OCI-LY7 (cell line): ENCODE measurements at regions not wholly inside any gene's neighbourhood (a gene's known extent, or its start where the extent isn't known, plus 50 kb on each side); places are given as distances from the start of the nearest gene placed in this dataset.

ENCODE experiments used
- BruUV-seq: library from RNA; stranded (reverse); fragments of 400-500 nt; replicated peaks from 2 replicates; lab custom pipeline; 2021; lab: Mats Ljungman, UMichigan
- CTCF ChIA-PET: fragments of 300-600 bp; sonication (Branson Sonifier 250); formaldehyde crosslinking; loops from one replicate; lab custom pipeline; 2022; ENCODE audit warnings: antibody characterized with exemption; ENCODE audit not compliant: unreplicated experiment; lab: Charles Lee
- POLR2A ChIA-PET: fragments of 300-600 bp; sonication (Branson Sonifier 250); formaldehyde crosslinking; loops from one replicate; lab custom pipeline; 2022; ENCODE audit warnings: antibody characterized with exemption; lab: Charles Lee
- DNase-seq: peaks from one replicate; pipeline ENCODE4 v3.0.0-alpha.2; 2015; ENCODE audit warnings: low spot score
- H2AFZ ChIP-seq: fragments of 200-600 bp; sonication (generic), shearing (Covaris generic); 2 replicates; pipeline ENCODE4 v1.6.1; 2014; ENCODE audit warnings: mild to moderate bottlenecking, antibody characterized with exemption, low read length, moderate library complexity
- H3K27ac ChIP-seq: fragments of 200-600 bp; sonication (generic); 2 replicates; pipeline ENCODE4 v1.5.1; 2014; ENCODE audit warnings: mixed run types, low read depth, mild to moderate bottlenecking, moderate library complexity, low read length, inconsistent platforms; ENCODE audit not compliant: poor library complexity, severe bottlenecking
- H3K36me3 ChIP-seq: fragments of 200-600 bp; sonication (generic); 2 replicates; pipeline ENCODE4 v1.6.1; 2014; ENCODE audit warnings: mild to moderate bottlenecking, antibody characterized with exemption, low read length, moderate library complexity, mixed read lengths; ENCODE audit not compliant: insufficient read depth
- H3K4me1 ChIP-seq: fragments of 200-600 bp; sonication (generic); 2 replicates; pipeline ENCODE4 v1.5.1; 2014; ENCODE audit warnings: mild to moderate bottlenecking, low read length; ENCODE audit not compliant: insufficient read depth, poor library complexity, severe bottlenecking
- H3K4me2 ChIP-seq: fragments of 200-600 bp; sonication (generic); 2 replicates; pipeline ENCODE4 v1.6.1; 2014; ENCODE audit warnings: mild to moderate bottlenecking, low read length
- H3K4me3 ChIP-seq: fragments of 200-600 bp; sonication (generic); 2 replicates; pipeline ENCODE4 v1.5.1; 2014; ENCODE audit warnings: mild to moderate bottlenecking, low read depth, low read length; ENCODE audit not compliant: poor library complexity, severe bottlenecking
- H3K79me2 ChIP-seq: fragments of 200-600 bp; sonication (generic); 2 replicates; pipeline ENCODE4 v1.6.1; 2016; ENCODE audit warnings: low read depth, mild to moderate bottlenecking, low read length, moderate library complexity, mixed read lengths; ENCODE audit not compliant: insufficient read depth
- H3K9me2 ChIP-seq: fragments of 200-600 bp; sonication (generic); 2 replicates; pipeline ENCODE4 v1.6.1; 2016; ENCODE audit warnings: mild to moderate bottlenecking, low read length, mixed read lengths; ENCODE audit not compliant: insufficient read depth
- H3K9me3 ChIP-seq: fragments of 200-600 bp; sonication (generic); 2 replicates; pipeline ENCODE4 v1.6.1; 2014; ENCODE audit warnings: mild to moderate bottlenecking, mixed run types, low read length, mixed read lengths
- H4K20me1 ChIP-seq: fragments of 200-600 bp; sonication (generic); 2 replicates; pipeline ENCODE4 v1.6.1; 2014; ENCODE audit warnings: mild to moderate bottlenecking, antibody characterized with exemption, low read length, moderate library complexity, mixed read lengths; ENCODE audit not compliant: insufficient read depth
- CTCF ChIP-seq: fragments of 200-600 bp; sonication (generic); conservative IDR thresholded peaks from 2 replicates; pipeline ENCODE4 v1.5.1; 2014; ENCODE audit warnings: mild to moderate bottlenecking, antibody characterized with exemption, low read length, moderate library complexity, mixed read lengths
- EZH2phosphoT487 ChIP-seq: fragments of 200-600 bp; sonication (generic); IDR thresholded peaks from 2 replicates; pipeline ENCODE4 v1.6.1; 2018; ENCODE audit warnings: low read depth, borderline replicate concordance, mild to moderate bottlenecking, mixed run types, antibody characterized with exemption, low read length, moderate library complexity, mixed read lengths
- intact Hi-C: fragments of 100-400 bp; cut with micrococcal nuclease; formaldehyde crosslinking; loops from one replicate; pipeline ENCODE4 v1.10.0; 2022; ENCODE audit not compliant: unreplicated experiment

GRCh38 chr1:98467586-98467985 is 193.9 kb upstream of the SNX7 start:
- H3K4me2 ChIP-seq, result no peak overlapping the region
- CTCF ChIA-PET, result no interaction called here
- no peaks in the 10 kb centered on the region for H3K36me3 ChIP-seq
- no peak for DNase-seq
- H3K4me3 ChIP-seq, result no peak overlapping the region
- no peak for TF ChIP-seq EZH2phosphoT487
- no peak for TF ChIP-seq CTCF
- no peaks in the 10 kb centered on the region for H3K9me2 ChIP-seq
- intact Hi-C loops, result no loop called here
- no peak overlapping the region for H3K27ac ChIP-seq
- BruUV-seq, result no TSS peak
- no peaks in the 10 kb centered on the region for H3K4me1 ChIP-seq
- POLR2A ChIA-PET, result interaction anchor here (1.1 kb wide), 1 partner anchor 8 kb away, joined by 5 read pairs; no protein-coding TSS in a partner anchor
- H3K79me2 ChIP-seq, result no peaks in the 10 kb centered on the region
- no peaks in the 10 kb centered on the region for H4K20me1 ChIP-seq
- H2AFZ ChIP-seq, result no peak overlapping the region
- no peaks in the 10 kb centered on the region for H3K9me3 ChIP-seq

- Histone ChIP-seq H3K4me2 (no peak overlapping the region), H2AFZ (no peak overlapping the region), H3K9me3 (no peaks in the 10 kb centered on the region), H3K79me2 (no peaks in the 10 kb centered on the region), H3K4me1 (no peaks in the 10 kb centered on the region), H4K20me1 (no peaks in the 10 kb centered on the region), H3K9me2 (no peaks in the 10 kb centered on the region), H3K4me3 (no peak overlapping the region), H3K27ac (no peak overlapping the region), H3K36me3 (no peaks in the 10 kb centered on the region)
- no peak for DNase-seq
- ChIA-PET CTCF (no interaction called here), POLR2A (no interaction called here)
- intact Hi-C loops, result no loop called here
- TF ChIP-seq EZH2phosphoT487, result no peak
- BruUV-seq, result no TSS peak
These were observed 194.4 kb upstream of the SNX7 start for GRCh38 chr1:98467122-98467521.

GRCh38 chr1:98461873-98462385 is 199.6 kb upstream of the SNX7 start:
- CTCF ChIA-PET, result no interaction called here
- Histone ChIP-seq H3K4me3 (no peak overlapping the region), H3K9me2 (no peaks in the 10 kb centered on the region), H3K36me3 (no peaks in the 10 kb centered on the region), H2AFZ (no peak overlapping the region), H3K79me2 (no peaks in the 10 kb centered on the region), H3K9me3 (no peaks in the 10 kb centered on the region), H4K20me1 (no peaks in the 10 kb centered on the region), H3K4me2 (no peak overlapping the region), H3K27ac (no peak overlapping the region), H3K4me1 (no peaks in the 10 kb centered on the region)
- POLR2A ChIA-PET, result no interaction called here
- BruUV-seq, result no TSS peak
- no peak for DNase-seq
- intact Hi-C loops, result no loop called here
- TF ChIP-seq CTCF (no peak), EZH2phosphoT487 (no peak)
